ENCODE measurements at regions not wholly inside any gene's neighbourhood (a gene's known extent, or its start where the extent isn't known, plus 50 kb on each side); places are given as distances from the start of the nearest gene placed in this dataset.

- no peaks in the 10 kb centered on the region for H3K4me1 ChIP-seq (ENCODE audit: control insufficient read depth, extremely low read depth, insufficient read depth, low read length)
- H3K36me3 ChIP-seq (ENCODE audit: control insufficient read depth in 2 of 2, extremely low read depth in 1 of 2, insufficient read depth in 2 of 2, low read length in 2 of 2): no peaks in the 10 kb centered on the region
- no peak overlapping the region for H3K9ac ChIP-seq (replicated peaks; ENCODE audit: extremely low read depth, insufficient read depth, low read length)
- dilution Hi-C loops (cut with MboI; ENCODE audit: extremely low pct_ligation_motif_present, low sequenced_read_pairs) (no loop called here), intact Hi-C loops (cut with micrococcal nuclease) (no loop called here)
- no peak overlapping the region for H3K4me2 ChIP-seq (ENCODE audit: insufficient read depth, low read length)
- BruUV-seq (replicated peaks): no TSS peak
- H4K20me1 ChIP-seq (replicated peaks; ENCODE audit: control insufficient read depth, extremely low read depth, insufficient read depth, low read length): no peaks in the 10 kb centered on the region
- no peaks in the 10 kb centered on the region for H3K79me2 ChIP-seq (ENCODE audit: control insufficient read depth, insufficient read depth, low read length)
- no peaks in the 10 kb centered on the region for H3K27me3 ChIP-seq (ENCODE audit: control insufficient read depth in 2 of 2, insufficient read depth in 2 of 2, low read length in 2 of 2)
- no peaks in the 10 kb centered on the region for H3K9me1 ChIP-seq (replicated peaks; ENCODE audit: control insufficient read depth, extremely low read depth, insufficient read depth, low read length)
- peaks cover 2% of the 10 kb centered on the region for H3K9me3 ChIP-seq (replicated peaks; ENCODE audit: control insufficient read depth, insufficient read depth, low read length)
- H3K27ac ChIP-seq (ENCODE audit: insufficient read depth, low read depth, low read length): no peak overlapping the region
- H2AFZ ChIP-seq (ENCODE audit: low read depth, low read length): no peak overlapping the region
- no peak for DNase-seq (ENCODE audit: low read depth, low spot score)
- CTCF ChIA-PET: no interaction called here
- TF ChIP-seq FOS (IDR thresholded peaks at IDR 0.05; ENCODE audit: borderline replicate concordance, insufficient read depth, low read length) (no peak), GATA2 (IDR thresholded peaks at IDR 0.05; ENCODE audit: insufficient read depth, insufficient read length, low read depth, low read length) (no peak), JUN (IDR thresholded peaks at IDR 0.05; ENCODE audit: borderline replicate concordance, insufficient read depth, insufficient read length, low read depth) (no peak), EZH2 (IDR thresholded peaks at IDR 0.05; ENCODE audit: borderline replicate concordance, low read depth, low read length, severe bottlenecking) (no peak), POLR2AphosphoS5 (IDR thresholded peaks at IDR 0.05; ENCODE audit: insufficient read depth, low read depth, low read length) (no peak), POLR2A (IDR thresholded peaks at IDR 0.05; ENCODE audit: low read depth, low read length) (no peak), MYC (IDR thresholded peaks at IDR 0.05; ENCODE audit: low read depth, low read length) (no peak), CTCF (IDR thresholded peaks at IDR 0.05; ENCODE audit: extremely low read depth in 1 of 2, insufficient read depth in 1 of 2, low read depth in 1 of 2, low read length in 2 of 2) (no peak), MAX (IDR thresholded peaks at IDR 0.05; ENCODE audit: insufficient read depth, insufficient read length) (no peak)
- no peak for FAIRE-seq
- POLR2A ChIA-PET: no interaction called here
- H3K4me3 ChIP-seq (replicated peaks in 1 of 3; ENCODE audit: insufficient read depth in 1 of 3, low read depth in 1 of 3, low read length in 3 of 3): no peak overlapping the region
Measured at GRCh38 chr18:38421021-38421420, 855.4 kb upstream of the CELF4 start.

Measured in endothelial cell of umbilical vein (primary cell).